B cell (primary cell): ENCODE measurements at regions not wholly inside any gene's neighbourhood (a gene's known extent, or its start where the extent isn't known, plus 50 kb on each side); places are given as distances from the start of the nearest gene placed in this dataset.

Experiments
- CTCF ChIP-seq: fragments of 200-600 bp; IDR thresholded peaks from one replicate; pipeline ENCODE4 v1.8.0; 2022; ENCODE audit warnings: antibody characterized with exemption, mild to moderate bottlenecking
- EZH2 ChIP-seq: IDR thresholded peaks from 2 replicates; pipeline ENCODE4 v1.6.1; 2012; ENCODE audit warnings: borderline replicate concordance, low read depth, mild to moderate bottlenecking, moderate library complexity, low read length; ENCODE audit not compliant: insufficient read depth, poor library complexity, severe bottlenecking

- no peak for TF ChIP-seq CTCF
- no peak for TF ChIP-seq EZH2
Observed at GRCh38 chr4:123114084-123114914, 191.9 kb upstream of the NUDT6 start.
